ENCODE measurements at regions not wholly inside any gene's neighbourhood (a gene's known extent, or its start where the extent isn't known, plus 50 kb on each side); places are given as distances from the start of the nearest gene placed in this dataset.

DNA sequence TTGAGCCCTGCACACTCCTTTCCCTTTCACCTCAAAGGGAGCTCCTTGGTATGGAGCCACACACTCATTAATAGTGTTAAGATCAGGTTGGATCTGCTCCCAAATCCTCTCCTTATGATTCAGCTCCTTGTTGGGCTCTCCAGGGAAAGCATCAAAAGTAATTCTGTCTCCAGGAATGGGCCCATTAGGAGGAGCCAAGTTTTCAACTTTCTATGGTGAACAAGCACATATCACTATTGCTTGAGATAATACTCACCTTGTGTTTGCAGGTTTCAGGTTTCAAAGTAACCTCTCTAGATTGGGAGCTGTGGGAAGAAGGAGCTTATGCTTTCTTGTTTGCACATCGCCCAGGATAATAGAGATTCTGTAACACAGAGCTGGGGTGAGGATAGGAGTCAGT, 164.8 kb downstream of the TNFSF18 start:
- TF ChIP-seq POLR2A (IDR thresholded peaks at IDR 0.05; ENCODE audit: low read depth, low read length) = no peak
- TF ChIP-seq POLR2AphosphoS5 (IDR thresholded peaks at IDR 0.05; ENCODE audit: low read depth, low read length) = no peak
- TF ChIP-seq PAX5 (IDR thresholded peaks at IDR 0.05; ENCODE audit: insufficient read depth, low read length, severe bottlenecking) = no peak
- TF ChIP-seq TAF1 (IDR thresholded peaks at IDR 0.05; ENCODE audit: low read depth, low read length) = no peak
- TF ChIP-seq SPI1 (IDR thresholded peaks at IDR 0.05; ENCODE audit: low read depth, low read length) = no peak
- no peak for TF ChIP-seq POU2F2 (IDR thresholded peaks at IDR 0.05; ENCODE audit: low read depth, low read length)
